ENCODE measurements at regions not wholly inside any gene's neighbourhood (a gene's known extent, or its start where the extent isn't known, plus 50 kb on each side); places are given as distances from the start of the nearest gene placed in this dataset.

DNA sequence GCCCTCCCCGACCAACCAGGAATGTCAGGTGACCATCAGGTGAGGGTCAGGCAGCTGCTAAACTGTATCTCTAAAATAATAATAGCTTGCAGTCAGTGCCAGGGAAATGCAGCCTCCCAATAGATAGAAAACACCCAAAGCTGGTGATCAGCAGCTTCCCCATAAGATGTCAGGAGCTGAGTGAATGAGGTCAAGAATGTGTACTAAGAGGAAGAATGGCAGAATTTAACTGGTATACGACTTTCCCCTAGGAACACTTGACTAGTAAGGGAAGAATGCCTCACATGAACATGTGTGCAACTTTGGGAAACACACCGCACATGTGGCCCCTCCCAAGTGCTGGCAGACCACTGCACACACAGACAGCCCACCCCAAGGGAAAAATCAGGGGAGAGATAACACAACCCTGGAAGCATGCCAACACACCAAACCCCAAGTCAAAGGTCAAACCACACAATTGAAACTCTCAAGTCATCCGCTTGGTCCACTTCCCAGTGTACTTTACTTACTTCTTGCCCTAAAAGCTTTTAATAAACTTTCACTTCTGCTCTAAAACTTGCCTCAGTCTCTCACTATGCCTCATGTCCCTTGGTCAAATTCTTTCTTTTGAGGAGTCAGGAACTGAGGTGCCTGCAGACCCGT is 806.5 kb downstream of the OTOL1 start:
- TF ChIP-seq POLR2A (IDR thresholded peaks at IDR 0.05; ENCODE audit: low read length) (no peak), HDAC2 (IDR thresholded peaks at IDR 0.05) (no peak), JUN (IDR thresholded peaks at IDR 0.05) (no peak), CEBPB (IDR thresholded peaks at IDR 0.05) (no peak), BHLHE40 (IDR thresholded peaks at IDR 0.05; ENCODE audit: low read depth, low read length) (no peak), FOSB (CRISPR knock-in tag; IDR thresholded peaks at IDR 0.05) (no peak), KDM5A (IDR thresholded peaks at IDR 0.05) (no peak), CHD4 (IDR thresholded peaks at IDR 0.05; ENCODE audit: borderline replicate concordance) (no peak)
- TF ChIP-seq, protein P1, sequence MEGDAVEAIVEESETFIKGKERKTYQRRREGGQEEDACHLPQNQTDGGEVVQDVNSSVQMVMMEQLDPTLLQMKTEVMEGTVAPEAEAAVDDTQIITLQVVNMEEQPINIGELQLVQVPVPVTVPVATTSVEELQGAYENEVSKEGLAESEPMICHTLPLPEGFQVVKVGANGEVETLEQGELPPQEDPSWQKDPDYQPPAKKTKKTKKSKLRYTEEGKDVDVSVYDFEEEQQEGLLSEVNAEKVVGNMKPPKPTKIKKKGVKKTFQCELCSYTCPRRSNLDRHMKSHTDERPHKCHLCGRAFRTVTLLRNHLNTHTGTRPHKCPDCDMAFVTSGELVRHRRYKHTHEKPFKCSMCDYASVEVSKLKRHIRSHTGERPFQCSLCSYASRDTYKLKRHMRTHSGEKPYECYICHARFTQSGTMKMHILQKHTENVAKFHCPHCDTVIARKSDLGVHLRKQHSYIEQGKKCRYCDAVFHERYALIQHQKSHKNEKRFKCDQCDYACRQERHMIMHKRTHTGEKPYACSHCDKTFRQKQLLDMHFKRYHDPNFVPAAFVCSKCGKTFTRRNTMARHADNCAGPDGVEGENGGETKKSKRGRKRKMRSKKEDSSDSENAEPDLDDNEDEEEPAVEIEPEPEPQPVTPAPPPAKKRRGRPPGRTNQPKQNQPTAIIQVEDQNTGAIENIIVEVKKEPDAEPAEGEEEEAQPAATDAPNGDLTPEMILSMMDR (IDR thresholded peaks at IDR 0.05), result no peak
- TF ChIP-seq, protein P2, sequence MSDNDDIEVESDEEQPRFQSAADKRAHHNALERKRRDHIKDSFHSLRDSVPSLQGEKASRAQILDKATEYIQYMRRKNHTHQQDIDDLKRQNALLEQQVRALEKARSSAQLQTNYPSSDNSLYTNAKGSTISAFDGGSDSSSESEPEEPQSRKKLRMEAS (IDR thresholded peaks at IDR 0.05), result no peak
- TF ChIP-seq, protein P3, sequence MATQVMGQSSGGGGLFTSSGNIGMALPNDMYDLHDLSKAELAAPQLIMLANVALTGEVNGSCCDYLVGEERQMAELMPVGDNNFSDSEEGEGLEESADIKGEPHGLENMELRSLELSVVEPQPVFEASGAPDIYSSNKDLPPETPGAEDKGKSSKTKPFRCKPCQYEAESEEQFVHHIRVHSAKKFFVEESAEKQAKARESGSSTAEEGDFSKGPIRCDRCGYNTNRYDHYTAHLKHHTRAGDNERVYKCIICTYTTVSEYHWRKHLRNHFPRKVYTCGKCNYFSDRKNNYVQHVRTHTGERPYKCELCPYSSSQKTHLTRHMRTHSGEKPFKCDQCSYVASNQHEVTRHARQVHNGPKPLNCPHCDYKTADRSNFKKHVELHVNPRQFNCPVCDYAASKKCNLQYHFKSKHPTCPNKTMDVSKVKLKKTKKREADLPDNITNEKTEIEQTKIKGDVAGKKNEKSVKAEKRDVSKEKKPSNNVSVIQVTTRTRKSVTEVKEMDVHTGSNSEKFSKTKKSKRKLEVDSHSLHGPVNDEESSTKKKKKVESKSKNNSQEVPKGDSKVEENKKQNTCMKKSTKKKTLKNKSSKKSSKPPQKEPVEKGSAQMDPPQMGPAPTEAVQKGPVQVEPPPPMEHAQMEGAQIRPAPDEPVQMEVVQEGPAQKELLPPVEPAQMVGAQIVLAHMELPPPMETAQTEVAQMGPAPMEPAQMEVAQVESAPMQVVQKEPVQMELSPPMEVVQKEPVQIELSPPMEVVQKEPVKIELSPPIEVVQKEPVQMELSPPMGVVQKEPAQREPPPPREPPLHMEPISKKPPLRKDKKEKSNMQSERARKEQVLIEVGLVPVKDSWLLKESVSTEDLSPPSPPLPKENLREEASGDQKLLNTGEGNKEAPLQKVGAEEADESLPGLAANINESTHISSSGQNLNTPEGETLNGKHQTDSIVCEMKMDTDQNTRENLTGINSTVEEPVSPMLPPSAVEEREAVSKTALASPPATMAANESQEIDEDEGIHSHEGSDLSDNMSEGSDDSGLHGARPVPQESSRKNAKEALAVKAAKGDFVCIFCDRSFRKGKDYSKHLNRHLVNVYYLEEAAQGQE (IDR thresholded peaks at IDR 0.05), result no peak
- TF ChIP-seq, protein P4, sequence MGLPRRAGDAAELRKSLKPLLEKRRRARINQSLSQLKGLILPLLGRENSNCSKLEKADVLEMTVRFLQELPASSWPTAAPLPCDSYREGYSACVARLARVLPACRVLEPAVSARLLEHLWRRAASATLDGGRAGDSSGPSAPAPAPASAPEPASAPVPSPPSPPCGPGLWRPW (IDR thresholded peaks at IDR 0.05), result no peak

Data from A549 (cell line).